Astrocyte of the spinal cord (primary cell): ENCODE measurements at regions not wholly inside any gene's neighbourhood (a gene's known extent, or its start where the extent isn't known, plus 50 kb on each side); places are given as distances from the start of the nearest gene placed in this dataset.

Experiments
- DNase-seq: peaks from one replicate; pipeline ENCODE4 v3.0.0; 2011; ENCODE audit warnings: low read depth, low spot score
- H3K4me3 ChIP-seq: 2 replicates; pipeline ENCODE4 v1.5.1; 2011; ENCODE audit warnings: low read depth, mild to moderate bottlenecking, low read length, moderate library complexity
- CTCF ChIP-seq: IDR thresholded peaks from 2 replicates; pipeline ENCODE4 v1.5.1; 2012; ENCODE audit warnings: low read depth, mild to moderate bottlenecking, low read length, inconsistent platforms
- in situ Hi-C: cut with HindIII; loops from 2 replicates; pipeline ENCODE4 v1.10.0; 2017; ENCODE audit warnings: low sequenced_read_pairs

GRCh38 chr20:24742436-24742835 is 206.6 kb upstream of the CST7 start:
- TF ChIP-seq CTCF: no peak
- in situ Hi-C loops: no loop called here
- DNase-seq: no peak
- H3K4me3 ChIP-seq: no peak overlapping the region

GRCh38 chr20:24742989-24743388 is 206.1 kb upstream of the CST7 start:
- DNase-seq: no peak
- in situ Hi-C loops: no loop called here
- no peak overlapping the region for H3K4me3 ChIP-seq
- TF ChIP-seq CTCF: no peak

GRCh38 chr20:24743641-24744040 is 205.4 kb upstream of the CST7 start:
- no peak overlapping the region for H3K4me3 ChIP-seq
- no peak for DNase-seq
- in situ Hi-C loops: no loop called here
- no peak for TF ChIP-seq CTCF

GRCh38 chr20:24744747-24745146 is 204.3 kb upstream of the CST7 start:
- in situ Hi-C loops: no loop called here
- TF ChIP-seq CTCF: no peak
- no peak for DNase-seq
- H3K4me3 ChIP-seq: no peak overlapping the region

GRCh38 chr20:24745206-24745605 is 203.9 kb upstream of the CST7 start:
- H3K4me3 ChIP-seq: no peak overlapping the region
- TF ChIP-seq CTCF: no peak
- no peak for DNase-seq
- in situ Hi-C loops: no loop called here

GRCh38 chr20:24745617-24746350 is 203.3 kb upstream of the CST7 start:
- no peak overlapping the region for H3K4me3 ChIP-seq
- in situ Hi-C loops: no loop called here
- TF ChIP-seq CTCF: no peak
- DNase-seq: no peak
